ENCODE measurements at regions not wholly inside any gene's neighbourhood (a gene's known extent, or its start where the extent isn't known, plus 50 kb on each side); places are given as distances from the start of the nearest gene placed in this dataset.

DNA sequence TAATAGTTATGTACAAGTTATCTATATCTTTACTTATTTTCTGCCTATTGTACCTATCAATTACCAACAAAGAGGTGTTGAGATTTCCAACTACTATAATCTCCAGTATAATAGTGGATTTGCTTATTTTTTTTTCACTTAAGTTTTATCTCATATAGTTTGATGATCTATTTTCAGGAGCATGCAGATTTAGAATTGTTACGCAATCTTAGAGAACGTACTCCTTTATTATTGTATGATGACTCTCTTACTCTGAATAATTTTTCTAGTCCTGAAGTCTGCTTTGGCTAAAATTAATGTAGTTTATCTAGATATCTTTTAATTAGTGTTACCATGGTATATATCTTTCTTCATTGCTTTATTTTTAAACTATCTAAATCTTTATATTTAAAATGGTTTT, 205.2 kb downstream of the SCG2 start:
- Histone ChIP-seq H4K8ac (replicated peaks; ENCODE audit: insufficient read length, low read depth, low read length) (no peak overlapping the region), H2BK20ac (ENCODE audit: low read depth, low read length, poor library complexity, severe bottlenecking) (no peak overlapping the region), H4K5ac (ENCODE audit: insufficient read length, low read depth, low read length) (no peak overlapping the region), H3K27ac (ENCODE audit: insufficient read length, low read depth, low read length) (no peak overlapping the region), H3K27me3 (ENCODE audit: insufficient read depth, low read length) (no peaks in the 10 kb centered on the region), H2BK15ac (ENCODE audit: low read depth, low read length) (no peak overlapping the region), H3K14ac (ENCODE audit: insufficient read depth, low read length) (no peak overlapping the region), H3K4ac (ENCODE audit: low read depth, low read length) (no peak overlapping the region), H3K4me2 (ENCODE audit: insufficient read depth, insufficient read length, low read length) (no peak overlapping the region), H2AFZ (ENCODE audit: low read length) (no peak overlapping the region), H4K20me1 (ENCODE audit: control insufficient read depth, insufficient read depth, insufficient read length) (no peaks in the 10 kb centered on the region), H3K79me2 (ENCODE audit: insufficient read depth, low read length) (no peaks in the 10 kb centered on the region), H3K4me1 (ENCODE audit: insufficient read depth, low read length) (no peaks in the 10 kb centered on the region; the same call in 1 of the 2 replicates), H2BK12ac (ENCODE audit: insufficient read length, low read depth, low read length) (no peak overlapping the region), H3K23ac (ENCODE audit: insufficient read length, low read depth, low read length) (no peak overlapping the region), H3K79me1 (ENCODE audit: insufficient read depth, low read depth, low read length, poor library complexity, severe bottlenecking) (no peaks in the 10 kb centered on the region), H2BK5ac (ENCODE audit: insufficient read length, low read length) (no peak overlapping the region), H3K56ac (ENCODE audit: insufficient read length, low read depth, low read length) (no peak overlapping the region), H3K9ac (ENCODE audit: extremely low read depth, insufficient read length, low read length) (no peak overlapping the region), H2AK5ac (ENCODE audit: insufficient read length, low read length) (no peak overlapping the region), H3T11ph (ENCODE audit: low read length) (no peak overlapping the region), H3K18ac (ENCODE audit: insufficient read length, low read depth, low read length) (no peak overlapping the region), H3K23me2 (ENCODE audit: insufficient read length, low read depth, low read length, poor library complexity, severe bottlenecking) (no peaks in the 10 kb centered on the region), H2BK120ac (ENCODE audit: low read depth, low read length, poor library complexity, severe bottlenecking) (no peak overlapping the region), H4K91ac (ENCODE audit: insufficient read length, low read depth, low read length) (no peak overlapping the region), H3K9me3 (ENCODE audit: control insufficient read depth, low read depth, low read length) (no peaks in the 10 kb centered on the region)
- TF ChIP-seq, protein P1, sequence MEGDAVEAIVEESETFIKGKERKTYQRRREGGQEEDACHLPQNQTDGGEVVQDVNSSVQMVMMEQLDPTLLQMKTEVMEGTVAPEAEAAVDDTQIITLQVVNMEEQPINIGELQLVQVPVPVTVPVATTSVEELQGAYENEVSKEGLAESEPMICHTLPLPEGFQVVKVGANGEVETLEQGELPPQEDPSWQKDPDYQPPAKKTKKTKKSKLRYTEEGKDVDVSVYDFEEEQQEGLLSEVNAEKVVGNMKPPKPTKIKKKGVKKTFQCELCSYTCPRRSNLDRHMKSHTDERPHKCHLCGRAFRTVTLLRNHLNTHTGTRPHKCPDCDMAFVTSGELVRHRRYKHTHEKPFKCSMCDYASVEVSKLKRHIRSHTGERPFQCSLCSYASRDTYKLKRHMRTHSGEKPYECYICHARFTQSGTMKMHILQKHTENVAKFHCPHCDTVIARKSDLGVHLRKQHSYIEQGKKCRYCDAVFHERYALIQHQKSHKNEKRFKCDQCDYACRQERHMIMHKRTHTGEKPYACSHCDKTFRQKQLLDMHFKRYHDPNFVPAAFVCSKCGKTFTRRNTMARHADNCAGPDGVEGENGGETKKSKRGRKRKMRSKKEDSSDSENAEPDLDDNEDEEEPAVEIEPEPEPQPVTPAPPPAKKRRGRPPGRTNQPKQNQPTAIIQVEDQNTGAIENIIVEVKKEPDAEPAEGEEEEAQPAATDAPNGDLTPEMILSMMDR (conservative IDR thresholded peaks at IDR 0.05), result no peak
- H3K9me3 Mint-ChIP-seq, result peaks cover 20 to 21% of the 10 kb centered on the region in 2 experiments; a peak in 4 of 5 replicates
- H3K4me3 Mint-ChIP-seq, result no peak overlapping the region
- no peak for DNase-seq
- no CpG with 5 or more reads among the region's 2 CpGs for WGBS (ENCODE audit: extremely low coverage, insufficient read length, low lambda C conversion rate)
- H3K27ac Mint-ChIP-seq, result no peak overlapping the region
- H3K36me3 Mint-ChIP-seq (ENCODE audit: insufficient read depth in 1 of 3, low read depth in 3 of 3), result peaks cover 2 to 7% (median 5%) of the 10 kb centered on the region in 3 experiments; a peak in 4 of 7 replicates
- H3K4me1 Mint-ChIP-seq, result peaks cover 5% of the 10 kb centered on the region in 2 experiments
- no peaks in the 10 kb centered on the region for H3K27me3 Mint-ChIP-seq (ENCODE audit: low read depth)

Measured in H9 (cell line).